ENCODE measurements at regions not wholly inside any gene's neighbourhood (a gene's known extent, or its start where the extent isn't known, plus 50 kb on each side); places are given as distances from the start of the nearest gene placed in this dataset.

DNA sequence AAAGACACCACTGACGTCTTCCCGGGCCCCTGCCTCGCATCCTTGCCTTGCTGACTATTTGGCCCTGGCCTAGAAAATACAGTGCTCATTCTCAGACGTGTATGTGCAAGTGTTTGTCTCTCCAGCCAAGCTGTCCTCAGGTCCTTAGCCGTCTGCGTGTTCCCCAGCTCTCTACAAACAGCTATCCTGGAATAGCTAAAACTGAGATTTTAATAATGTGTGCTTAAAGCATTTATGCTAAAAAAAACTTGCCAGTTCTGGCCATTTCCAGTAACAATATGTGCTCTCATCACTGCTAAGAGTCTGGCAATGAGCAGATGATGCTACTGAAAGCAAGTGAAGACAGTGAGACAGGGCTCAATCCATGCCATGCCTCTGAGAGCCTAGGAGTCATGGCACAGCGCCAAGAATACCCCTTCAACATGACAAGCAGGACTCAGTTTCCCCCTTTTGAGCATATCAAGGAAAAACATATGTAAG is 55.7 kb downstream of the IRF2BP2 start:
- Histone ChIP-seq H3K4me1 (peaks cover 0 to 23% (median 4%) of the 10 kb centered on the region in 3 donors), H3K36me3 (no peaks in the 10 kb centered on the region), H3K9me3 (no peaks in the 10 kb centered on the region), H3K4me3 (no peak overlapping the region), H3K27ac (peak overlapping the region in 3 of 4 donors; percentile 47 to 71 (median 63)), H3K27me3 (no peaks in the 10 kb centered on the region)
- 51 to 68% methylated on average over 7 of the region's 7 CpGs for WGBS, 2 donors
- TF ChIP-seq, protein P1, sequence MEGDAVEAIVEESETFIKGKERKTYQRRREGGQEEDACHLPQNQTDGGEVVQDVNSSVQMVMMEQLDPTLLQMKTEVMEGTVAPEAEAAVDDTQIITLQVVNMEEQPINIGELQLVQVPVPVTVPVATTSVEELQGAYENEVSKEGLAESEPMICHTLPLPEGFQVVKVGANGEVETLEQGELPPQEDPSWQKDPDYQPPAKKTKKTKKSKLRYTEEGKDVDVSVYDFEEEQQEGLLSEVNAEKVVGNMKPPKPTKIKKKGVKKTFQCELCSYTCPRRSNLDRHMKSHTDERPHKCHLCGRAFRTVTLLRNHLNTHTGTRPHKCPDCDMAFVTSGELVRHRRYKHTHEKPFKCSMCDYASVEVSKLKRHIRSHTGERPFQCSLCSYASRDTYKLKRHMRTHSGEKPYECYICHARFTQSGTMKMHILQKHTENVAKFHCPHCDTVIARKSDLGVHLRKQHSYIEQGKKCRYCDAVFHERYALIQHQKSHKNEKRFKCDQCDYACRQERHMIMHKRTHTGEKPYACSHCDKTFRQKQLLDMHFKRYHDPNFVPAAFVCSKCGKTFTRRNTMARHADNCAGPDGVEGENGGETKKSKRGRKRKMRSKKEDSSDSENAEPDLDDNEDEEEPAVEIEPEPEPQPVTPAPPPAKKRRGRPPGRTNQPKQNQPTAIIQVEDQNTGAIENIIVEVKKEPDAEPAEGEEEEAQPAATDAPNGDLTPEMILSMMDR (IDR thresholded peaks at IDR 0.05): no peak
- TF ChIP-seq POLR2A (IDR thresholded peaks at IDR 0.05): no peak
- no peak for DNase-seq
- intact Hi-C loops (cut with DNase I): no loop called here

DNA sequence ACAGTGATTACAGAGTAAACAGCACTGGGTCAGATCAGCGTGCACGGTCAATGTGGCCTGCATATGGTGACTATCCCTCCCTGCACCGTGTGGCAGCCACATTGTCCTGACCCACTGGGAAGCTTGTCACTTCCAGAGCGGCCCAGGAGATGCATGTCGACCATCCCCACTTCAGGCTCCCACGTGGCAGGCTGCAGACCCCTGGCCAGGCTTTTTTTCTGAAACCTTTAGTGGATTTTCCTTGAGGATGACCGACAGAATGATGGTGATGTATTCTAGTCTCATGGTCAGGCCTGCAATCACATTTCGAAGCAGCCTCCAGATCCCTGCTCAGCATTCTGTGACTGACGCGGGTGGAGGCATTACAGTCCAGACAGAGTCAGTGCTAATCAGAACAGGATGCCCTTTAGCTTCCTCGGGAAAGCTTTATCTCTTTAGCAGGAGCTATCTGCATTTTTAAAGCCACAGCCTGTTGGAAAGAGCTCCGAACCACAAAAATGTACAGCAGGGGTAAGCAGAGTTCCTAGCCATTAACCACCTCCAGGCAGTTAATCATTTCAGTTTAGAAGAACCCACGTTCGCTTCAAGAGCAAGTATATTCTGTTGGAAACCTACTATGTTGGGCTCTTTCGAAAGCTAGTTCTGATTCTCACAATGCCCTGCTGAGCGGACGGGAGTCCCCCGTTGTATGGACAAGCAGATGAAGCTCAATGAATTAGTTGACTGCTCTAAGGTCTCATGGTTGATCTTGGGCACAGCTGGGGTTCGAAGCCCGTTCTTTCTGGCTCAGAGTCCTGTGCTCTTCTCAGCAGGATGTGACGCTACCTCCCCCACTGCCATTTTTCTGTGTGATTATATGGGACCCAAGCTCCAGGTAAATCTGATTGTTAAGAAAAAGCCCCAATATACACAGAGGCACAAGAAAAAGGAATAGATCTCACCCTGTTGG is 56.5 kb downstream of the IRF2BP2 start:
- DNase-seq: no peak
- WGBS, 2 donors: 71 to 80% methylated on average over 16 to 18 of the region's 21 CpGs

DNA sequence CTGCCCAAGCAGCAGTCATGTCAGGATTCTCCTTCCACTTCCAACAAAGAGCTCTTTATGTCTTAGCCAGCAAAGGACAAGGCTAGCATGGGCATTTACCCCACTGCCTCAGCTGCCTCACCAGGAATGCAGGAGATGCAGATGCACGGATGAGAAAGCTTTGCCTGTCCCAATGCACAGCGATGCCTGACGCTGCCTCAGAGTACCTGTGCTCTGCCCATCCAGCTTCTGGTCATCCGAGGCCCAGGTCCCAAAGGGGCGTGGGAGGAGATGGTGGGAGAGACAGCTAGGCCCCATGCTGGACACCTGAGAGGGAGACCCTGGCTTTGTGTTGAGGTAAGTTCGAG is 59.0 kb downstream of the IRF2BP2 start:
- no peaks in the 10 kb centered on the region for H3K9me3 ChIP-seq
- H3K36me3 ChIP-seq: no peaks in the 10 kb centered on the region
- no peak for DNase-seq
- TF ChIP-seq POLR2A (IDR thresholded peaks at IDR 0.05): no peak
- TF ChIP-seq, protein P1 (IDR thresholded peaks at IDR 0.05): no peak
- no peaks in the 10 kb centered on the region for H3K27me3 ChIP-seq
- no peak overlapping the region for H3K27ac ChIP-seq
- intact Hi-C loops (cut with DNase I): no loop called here
- H3K4me1 ChIP-seq: peaks cover 0 to 22% (median 4%) of the 10 kb centered on the region in 3 donors
- 91 to 100% methylated on average over 1 of the region's 6 CpGs for WGBS, 2 donors
- no peak overlapping the region for H3K4me3 ChIP-seq

More for the DNA sequence above, 56.5 kb downstream of the IRF2BP2 start:
- Histone ChIP-seq H3K4me3 (no peak overlapping the region), H3K36me3 (no peaks in the 10 kb centered on the region), H3K9me3 (no peaks in the 10 kb centered on the region), H3K4me1 (peaks cover 0 to 22% (median 4%) of the 10 kb centered on the region in 3 donors), H3K27ac (peak overlapping the region in 3 of 4 donors; percentile 47 to 71 (median 63)), H3K27me3 (no peaks in the 10 kb centered on the region)
- intact Hi-C loops (cut with DNase I): no loop called here
- TF ChIP-seq POLR2A (IDR thresholded peaks at IDR 0.05): no peak
- TF ChIP-seq, protein P1 (IDR thresholded peaks at IDR 0.05): no peak

DNA sequence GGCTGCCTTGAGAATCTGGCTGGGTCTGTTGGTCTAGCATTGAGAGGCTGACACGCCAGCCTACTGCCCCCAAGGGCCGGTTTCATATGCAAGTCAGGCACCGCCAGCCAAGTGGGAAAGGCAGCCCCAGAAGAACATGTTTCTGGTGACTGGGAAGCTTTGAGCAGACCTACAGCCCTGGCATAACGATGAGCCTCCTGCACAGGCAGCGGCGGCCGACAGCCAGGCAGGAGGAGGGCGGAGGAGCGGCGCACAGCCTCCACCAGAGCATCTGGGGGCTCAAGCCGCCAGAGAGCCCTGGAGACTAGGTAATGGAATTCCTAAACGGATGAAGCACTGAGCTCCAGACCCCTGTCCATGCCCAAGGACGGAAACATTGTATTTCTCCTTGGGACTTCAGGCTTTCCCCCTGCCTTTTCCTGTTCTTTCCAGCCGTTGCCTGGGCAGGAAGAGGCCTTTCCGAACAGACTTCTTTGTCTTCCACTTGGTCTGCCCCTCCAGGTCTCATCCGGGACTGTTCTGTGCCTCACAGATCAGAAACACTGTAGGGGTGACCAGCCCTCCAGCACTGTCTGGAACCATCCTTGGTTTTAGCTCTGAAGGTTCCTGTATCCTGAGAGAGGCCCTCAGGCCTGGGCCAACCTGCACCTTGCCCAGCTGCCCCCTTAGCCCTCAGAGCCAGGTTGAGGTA is 59.5 kb downstream of the IRF2BP2 start:
- Histone ChIP-seq H3K36me3 (no peaks in the 10 kb centered on the region), H3K27me3 (no peaks in the 10 kb centered on the region), H3K9me3 (no peaks in the 10 kb centered on the region), H3K27ac (no peak overlapping the region), H3K4me1 (peaks cover 0 to 27% (median 4%) of the 10 kb centered on the region in 3 donors), H3K4me3 (no peak overlapping the region)
- no peak for DNase-seq
- no peak for TF ChIP-seq POLR2A (IDR thresholded peaks at IDR 0.05)
- TF ChIP-seq, protein P1 (IDR thresholded peaks at IDR 0.05): no peak
- intact Hi-C loops (cut with DNase I): no loop called here
- 70 to 91% methylated on average over 5 to 7 of the region's 16 CpGs for WGBS, 2 donors
